GM21447 (cell line): ENCODE measurements at regions not wholly inside any gene's neighbourhood (a gene's known extent, or its start where the extent isn't known, plus 50 kb on each side); places are given as distances from the start of the nearest gene placed in this dataset.

Experiments used
- ATAC-seq: cut with Tn5 transposase; IDR thresholded peaks from one replicate; pipeline ENCODE4 v1.9.1; 2021; ENCODE audit not compliant: unreplicated experiment

- ATAC-seq, result no peak
These were observed 242.0 kb upstream of the SEMA6D start for GRCh38 chr15:47475336-47475735.

- ATAC-seq, result no peak
These were observed 240.0 kb upstream of the SEMA6D start for GRCh38 chr15:47477341-47477740.

- ATAC-seq, result no peak
These were observed 233.2 kb upstream of the SEMA6D start for GRCh38 chr15:47484059-47484458.

- no peak for ATAC-seq
These were observed 232.3 kb upstream of the SEMA6D start for GRCh38 chr15:47484997-47485396.

- no peak for ATAC-seq
These were observed 231.9 kb upstream of the SEMA6D start for GRCh38 chr15:47485419-47485818.

- no peak for ATAC-seq
These were observed 231.3 kb upstream of the SEMA6D start for GRCh38 chr15:47486040-47486439.

GRCh38 chr15:47492195-47492594, 225.1 kb upstream of the SEMA6D start:
- no peak for ATAC-seq

GRCh38 chr15:47493357-47494247, 223.7 kb upstream of the SEMA6D start:
- ATAC-seq, result no peak

GRCh38 chr15:47496343-47497185, 220.7 kb upstream of the SEMA6D start:
- no peak for ATAC-seq

GRCh38 chr15:47500842-47501241, 216.5 kb upstream of the SEMA6D start:
- no peak for ATAC-seq

- ATAC-seq, result no peak
These were observed 215.3 kb upstream of the SEMA6D start for GRCh38 chr15:47502041-47502440.

GRCh38 chr15:47503876-47504275, 213.4 kb upstream of the SEMA6D start:
- ATAC-seq, result no peak

- peak; percentile 51 for ATAC-seq
These were observed 212.6 kb upstream of the SEMA6D start for GRCh38 chr15:47504624-47505256.

GRCh38 chr15:47505712-47506328, 211.5 kb upstream of the SEMA6D start:
- ATAC-seq, result no peak

- no peak for ATAC-seq
These were observed 210.8 kb upstream of the SEMA6D start for GRCh38 chr15:47506329-47507100.

GRCh38 chr15:47507221-47507985, 209.9 kb upstream of the SEMA6D start:
- ATAC-seq, result no peak

- no peak for ATAC-seq
These were observed 206.0 kb upstream of the SEMA6D start for GRCh38 chr15:47511261-47511660.

GRCh38 chr15:47513471-47513870, 203.8 kb upstream of the SEMA6D start:
- ATAC-seq, result no peak

GRCh38 chr15:47514200-47514652, 203.1 kb upstream of the SEMA6D start:
- no peak for ATAC-seq
